Nephron progenitor cell (in vitro differentiated cells): ENCODE measurements at regions not wholly inside any gene's neighbourhood (a gene's known extent, or its start where the extent isn't known, plus 50 kb on each side); places are given as distances from the start of the nearest gene placed in this dataset.
"Not testable (repeated sequence)": the region's sequence is repeated elsewhere in the genome, so short reads cannot be mapped to it uniquely, and the experiment has no call there.

Experiments
- DNase-seq: peaks from one replicate; pipeline ENCODE4 v3.0.0; 2021
- H3K27ac Mint-ChIP-seq: 2 replicates; pipeline ENCODE4 v1.8.0; 2021; ENCODE audit warnings: mild to moderate bottlenecking, moderate library complexity, mixed read lengths
- H3K27me3 Mint-ChIP-seq: 2 replicates; pipeline ENCODE4 v1.8.0; 2021; ENCODE audit warnings: mild to moderate bottlenecking, low read depth, mixed read lengths; ENCODE audit not compliant: poor library complexity
- H3K36me3 Mint-ChIP-seq: 2 replicates; pipeline ENCODE4 v1.8.0; 2021; ENCODE audit warnings: low read depth, mixed read lengths
- H3K4me1 Mint-ChIP-seq: 2 replicates; pipeline ENCODE4 v1.8.0; 2021; ENCODE audit warnings: mixed read lengths
- H3K4me3 Mint-ChIP-seq: 2 replicates; pipeline ENCODE4 v1.8.0; 2021; ENCODE audit warnings: mild to moderate bottlenecking, moderate library complexity, mixed read lengths
- H3K9me3 Mint-ChIP-seq: 2 replicates; pipeline ENCODE4 v1.8.0; 2021; ENCODE audit warnings: mild to moderate bottlenecking, moderate library complexity, mixed read lengths
- CTCF ChIP-seq: fragments of 200-600 bp; sonication (generic); IDR thresholded peaks from 2 replicates; pipeline ENCODE4 v1.5.0; 2021; ENCODE audit warnings: antibody characterized with exemption

DNA sequence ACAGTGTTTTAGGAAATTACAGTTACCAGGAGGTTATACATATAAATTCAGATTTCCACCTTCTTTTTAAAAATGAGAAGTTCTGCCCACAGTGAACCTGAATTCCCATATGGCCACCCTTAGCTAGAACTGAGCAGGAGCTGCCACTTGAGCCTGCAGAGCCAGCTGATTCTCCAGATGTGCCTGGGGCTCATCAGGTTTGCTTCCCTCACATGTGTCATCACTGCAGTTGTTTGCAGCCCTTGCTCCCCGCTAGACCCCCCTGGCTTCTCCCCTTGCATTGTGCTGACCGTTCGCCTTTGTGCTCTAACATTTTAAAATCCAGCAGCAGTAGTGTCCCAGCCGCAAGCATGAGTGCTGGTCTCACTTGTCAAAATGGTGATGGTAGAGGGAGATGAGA, 131.1 kb downstream of the UTRN start:
- no peak for DNase-seq
- TF ChIP-seq CTCF, result no peak
- H3K27me3 Mint-ChIP-seq, result peaks cover 2% of the 10 kb centered on the region
- peaks cover 2% of the 10 kb centered on the region for H3K9me3 Mint-ChIP-seq
- H3K27ac Mint-ChIP-seq, result no peak overlapping the region
- no peak overlapping the region for H3K4me3 Mint-ChIP-seq
- H3K4me1 Mint-ChIP-seq, result peaks cover 5% of the 10 kb centered on the region
- peaks cover 6% of the 10 kb centered on the region for H3K36me3 Mint-ChIP-seq

DNA sequence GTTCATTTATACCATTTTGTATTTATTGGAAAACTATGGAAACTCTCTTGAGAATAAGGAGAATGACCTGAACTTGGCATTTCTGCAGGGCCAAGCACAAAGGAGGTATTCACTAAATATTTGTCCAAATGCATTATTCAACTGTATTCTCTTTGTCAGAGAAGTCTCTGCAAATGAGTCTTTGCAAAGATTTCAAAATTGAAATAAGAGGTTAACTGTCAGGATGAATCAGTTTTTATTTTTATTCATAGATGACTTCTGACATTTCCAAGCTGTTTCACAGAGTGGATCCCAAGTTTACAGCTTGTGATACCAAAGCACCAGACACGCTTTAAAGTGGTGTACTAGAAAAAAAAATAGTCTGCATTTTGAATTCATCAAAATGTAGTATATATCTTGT, 131.6 kb downstream of the UTRN start:
- no peak for TF ChIP-seq CTCF

DNA sequence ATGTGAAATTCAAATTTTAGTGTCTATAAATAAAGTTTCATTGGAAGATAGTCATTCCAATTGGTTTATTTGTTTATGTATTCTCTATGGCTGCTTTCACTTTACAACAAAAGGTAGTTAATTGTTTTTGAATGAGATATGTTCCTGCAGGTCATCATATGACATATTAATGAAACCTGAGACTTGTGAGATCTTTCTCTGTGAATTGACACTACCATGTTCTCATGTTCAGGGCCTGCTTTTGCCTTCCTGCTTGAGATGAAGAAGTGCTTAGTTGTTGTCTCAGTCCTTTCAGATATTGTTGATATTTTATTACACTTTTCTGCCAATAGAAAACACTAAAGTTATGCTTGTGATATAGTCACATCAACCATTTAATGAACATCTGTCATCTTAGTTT, 132.5 kb downstream of the UTRN start:
- Mint-ChIP-seq H3K4me1 (peaks cover 1% of the 10 kb centered on the region), H3K27me3 (peaks cover 2% of the 10 kb centered on the region), H3K36me3 (peaks cover 4% of the 10 kb centered on the region), H3K27ac (peak overlapping the region; percentile 32), H3K9me3 (no peaks in the 10 kb centered on the region), H3K4me3 (no peak overlapping the region)
- DNase-seq, result no peak
- no peak for TF ChIP-seq CTCF

More for the DNA sequence above, 131.6 kb downstream of the UTRN start:
- peaks cover 4% of the 10 kb centered on the region for H3K36me3 Mint-ChIP-seq
- H3K27ac Mint-ChIP-seq, result no peak overlapping the region
- H3K27me3 Mint-ChIP-seq, result peaks cover 2% of the 10 kb centered on the region
- no peak for DNase-seq
- H3K4me3 Mint-ChIP-seq, result no peak overlapping the region
- H3K9me3 Mint-ChIP-seq, result no peaks in the 10 kb centered on the region
- peaks cover 1% of the 10 kb centered on the region for H3K4me1 Mint-ChIP-seq

GRCh38 chr6:144418959-144419545, 133.9 kb downstream of the UTRN start:
- no peak for TF ChIP-seq CTCF
- H3K27ac Mint-ChIP-seq, result no peak overlapping the region
- H3K9me3 Mint-ChIP-seq, result no peaks in the 10 kb centered on the region
- peaks cover 2% of the 10 kb centered on the region for H3K27me3 Mint-ChIP-seq
- no peak for DNase-seq
- peaks cover 15% of the 10 kb centered on the region for H3K4me1 Mint-ChIP-seq
- H3K4me3 Mint-ChIP-seq, result no peak overlapping the region
- peaks cover 6% of the 10 kb centered on the region for H3K36me3 Mint-ChIP-seq

- no peak for TF ChIP-seq CTCF
- Mint-ChIP-seq H3K27ac (peak overlapping the region; percentile 71), H3K4me3 (peak overlapping the region; percentile 47), H3K27me3 (no peaks in the 10 kb centered on the region), H3K36me3 (peaks cover 25% of the 10 kb centered on the region), H3K9me3 (no peaks in the 10 kb centered on the region), H3K4me1 (peaks cover 18% of the 10 kb centered on the region)
- DNase-seq, result peak; percentile 27
These were observed 138.0 kb downstream of the UTRN start for GRCh38 chr6:144423167-144423566.

GRCh38 chr6:144429753-144430152, 144.6 kb downstream of the UTRN start:
- Mint-ChIP-seq H3K36me3 (peaks cover 49% of the 10 kb centered on the region), H3K9me3 (peaks cover 13% of the 10 kb centered on the region), H3K4me3 (no peak overlapping the region), H3K4me1 (no peaks in the 10 kb centered on the region), H3K27ac (no peak overlapping the region), H3K27me3 (no peaks in the 10 kb centered on the region)
- no peak for TF ChIP-seq CTCF
- DNase-seq, result no peak

DNA sequence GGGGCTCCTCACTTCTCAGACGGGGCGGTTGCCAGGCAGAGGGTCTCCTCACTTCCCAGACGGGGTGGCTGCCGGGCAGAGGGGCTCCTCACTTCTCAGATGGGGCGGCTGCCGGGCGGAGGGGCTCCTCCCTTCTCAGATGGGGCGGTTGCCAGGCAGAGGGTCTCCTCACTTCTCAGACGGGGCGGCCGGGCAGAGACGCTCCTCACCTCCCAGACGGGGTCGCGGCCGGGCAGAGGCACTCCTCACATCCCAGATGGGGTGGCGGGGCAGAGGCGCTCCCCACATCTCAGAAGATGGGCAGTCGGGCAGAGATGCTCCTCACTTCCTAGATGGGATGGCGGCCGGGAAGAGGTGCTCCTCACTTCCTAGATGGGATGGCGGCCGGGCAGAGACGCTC, 148.3 kb downstream of the UTRN start:
- not testable (repeated sequence) for DNase-seq, H3K4me1 Mint-ChIP-seq, H3K27ac Mint-ChIP-seq, H3K4me3 Mint-ChIP-seq, H3K27me3 Mint-ChIP-seq
- Mint-ChIP-seq H3K9me3 (peaks cover 15% of the 10 kb centered on the region), H3K36me3 (peaks cover 62% of the 10 kb centered on the region)
